Bronchial epithelial cell (primary cell): ENCODE measurements at regions not wholly inside any gene's neighbourhood (a gene's known extent, or its start where the extent isn't known, plus 50 kb on each side); places are given as distances from the start of the nearest gene placed in this dataset.

Experiments
- DNase-seq: peaks from one replicate; pipeline ENCODE4 v3.0.0-alpha.2; 2010; ENCODE audit warnings: low read depth
- FAIRE-seq: peaks from 2 replicates; lab custom pipeline; 2011; peaks lifted over from hg19 to GRCh38; lab: Jason Lieb, UNC
- H3K27me3 ChIP-seq: 2 replicates; pipeline ENCODE4 v1.5.1; 2011; ENCODE audit warnings: low read length; ENCODE audit not compliant: control insufficient read depth, insufficient read depth
- H3K36me3 ChIP-seq: 2 replicates; pipeline ENCODE4 v1.5.1; 2011; ENCODE audit warnings: low read length; ENCODE audit not compliant: control insufficient read depth, insufficient read depth
- H3K4me3 ChIP-seq: 2 replicates; pipeline ENCODE4 v1.5.1; 2011; ENCODE audit warnings: mild to moderate bottlenecking, low read depth, low read length, control low read depth
- CTCF ChIP-seq: IDR thresholded peaks from 2 replicates; pipeline ENCODE4 v1.5.1; 2011; ENCODE audit warnings: mild to moderate bottlenecking, moderate library complexity, low read length, control low read depth, inconsistent platforms; ENCODE audit not compliant: insufficient read depth, severe bottlenecking

GRCh38 chr2:182616471-182617393 is 99.3 kb upstream of the DNAJC10 start:
- no peaks in the 10 kb centered on the region for H3K36me3 ChIP-seq
- DNase-seq: no peak
- no peak overlapping the region for H3K4me3 ChIP-seq
- no peaks in the 10 kb centered on the region for H3K27me3 ChIP-seq
- no peak for TF ChIP-seq CTCF
- FAIRE-seq: peak; percentile 75

GRCh38 chr2:182618672-182619079 is 97.4 kb upstream of the DNAJC10 start:
- Histone ChIP-seq H3K4me3 (no peak overlapping the region), H3K27me3 (no peaks in the 10 kb centered on the region), H3K36me3 (no peaks in the 10 kb centered on the region)
- no peak for TF ChIP-seq CTCF
- no peak for FAIRE-seq
- peak; percentile 40 for DNase-seq

- H3K27me3 ChIP-seq: no peaks in the 10 kb centered on the region
Observed at GRCh38 chr2:182619276-182619675, 96.8 kb upstream of the DNAJC10 start.

GRCh38 chr2:182621191-182621590 is 94.9 kb upstream of the DNAJC10 start:
- H3K36me3 ChIP-seq: no peaks in the 10 kb centered on the region
- no peak for TF ChIP-seq CTCF
- no peak for FAIRE-seq
- H3K4me3 ChIP-seq: no peak overlapping the region
- no peak for DNase-seq
- no peaks in the 10 kb centered on the region for H3K27me3 ChIP-seq

More at GRCh38 chr2:182619276-182619675, 96.8 kb upstream of the DNAJC10 start:
- no peak overlapping the region for H3K4me3 ChIP-seq
- TF ChIP-seq CTCF: no peak
- FAIRE-seq (no peak), DNase-seq (no peak)
- no peaks in the 10 kb centered on the region for H3K36me3 ChIP-seq

GRCh38 chr2:182621810-182622209 is 94.2 kb upstream of the DNAJC10 start:
- Histone ChIP-seq H3K27me3 (no peaks in the 10 kb centered on the region), H3K36me3 (no peaks in the 10 kb centered on the region), H3K4me3 (no peak overlapping the region)
- no peak for TF ChIP-seq CTCF
- DNase-seq: no peak
- FAIRE-seq: no peak
